ENCODE measurements at regions not wholly inside any gene's neighbourhood (a gene's known extent, or its start where the extent isn't known, plus 50 kb on each side); places are given as distances from the start of the nearest gene placed in this dataset.

- TF ChIP-seq, protein P1, sequence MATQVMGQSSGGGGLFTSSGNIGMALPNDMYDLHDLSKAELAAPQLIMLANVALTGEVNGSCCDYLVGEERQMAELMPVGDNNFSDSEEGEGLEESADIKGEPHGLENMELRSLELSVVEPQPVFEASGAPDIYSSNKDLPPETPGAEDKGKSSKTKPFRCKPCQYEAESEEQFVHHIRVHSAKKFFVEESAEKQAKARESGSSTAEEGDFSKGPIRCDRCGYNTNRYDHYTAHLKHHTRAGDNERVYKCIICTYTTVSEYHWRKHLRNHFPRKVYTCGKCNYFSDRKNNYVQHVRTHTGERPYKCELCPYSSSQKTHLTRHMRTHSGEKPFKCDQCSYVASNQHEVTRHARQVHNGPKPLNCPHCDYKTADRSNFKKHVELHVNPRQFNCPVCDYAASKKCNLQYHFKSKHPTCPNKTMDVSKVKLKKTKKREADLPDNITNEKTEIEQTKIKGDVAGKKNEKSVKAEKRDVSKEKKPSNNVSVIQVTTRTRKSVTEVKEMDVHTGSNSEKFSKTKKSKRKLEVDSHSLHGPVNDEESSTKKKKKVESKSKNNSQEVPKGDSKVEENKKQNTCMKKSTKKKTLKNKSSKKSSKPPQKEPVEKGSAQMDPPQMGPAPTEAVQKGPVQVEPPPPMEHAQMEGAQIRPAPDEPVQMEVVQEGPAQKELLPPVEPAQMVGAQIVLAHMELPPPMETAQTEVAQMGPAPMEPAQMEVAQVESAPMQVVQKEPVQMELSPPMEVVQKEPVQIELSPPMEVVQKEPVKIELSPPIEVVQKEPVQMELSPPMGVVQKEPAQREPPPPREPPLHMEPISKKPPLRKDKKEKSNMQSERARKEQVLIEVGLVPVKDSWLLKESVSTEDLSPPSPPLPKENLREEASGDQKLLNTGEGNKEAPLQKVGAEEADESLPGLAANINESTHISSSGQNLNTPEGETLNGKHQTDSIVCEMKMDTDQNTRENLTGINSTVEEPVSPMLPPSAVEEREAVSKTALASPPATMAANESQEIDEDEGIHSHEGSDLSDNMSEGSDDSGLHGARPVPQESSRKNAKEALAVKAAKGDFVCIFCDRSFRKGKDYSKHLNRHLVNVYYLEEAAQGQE (IDR thresholded peaks at IDR 0.05; ENCODE audit: low read depth, low read length) = no peak
- TF ChIP-seq JUNB (IDR thresholded peaks at IDR 0.05) (peak; percentile 83), TARDBP (IDR thresholded peaks at IDR 0.05; ENCODE audit: borderline replicate concordance) (no peak), CBX3 (IDR thresholded peaks at IDR 0.05; ENCODE audit: borderline replicate concordance, low read depth) (no peak), NR2F1 (conservative IDR thresholded peaks at IDR 0.05) (0 out of 2 replicates have a peak, but pooled peaks have one; percentile 26), SMAD5 (IDR thresholded peaks at IDR 0.05; ENCODE audit: low read depth) (no peak), FOS (IDR thresholded peaks at IDR 0.05; ENCODE audit: borderline replicate concordance, extremely low read depth, insufficient read length) (no peak), NFYB (IDR thresholded peaks at IDR 0.05; ENCODE audit: insufficient read depth, low read depth, low read length) (no peak), ZNF384 (IDR thresholded peaks at IDR 0.05; ENCODE audit: borderline replicate concordance, low read depth, low read length) (no peak), MTA3 (IDR thresholded peaks at IDR 0.05; ENCODE audit: borderline replicate concordance, low read length) (no peak), GABPA (IDR thresholded peaks at IDR 0.05; ENCODE audit: low read depth) (peak; percentile 44; the same call in 1 of the 2 replicates), HDAC2 (IDR thresholded peaks at IDR 0.05) (no peak), IKZF1 (conservative IDR thresholded peaks at IDR 0.05) (peak; percentile 82), RUNX3 (IDR thresholded peaks at IDR 0.05; ENCODE audit: low read length) (peak; percentile 84), BACH1 (IDR thresholded peaks at IDR 0.05; ENCODE audit: borderline replicate concordance) (peak; percentile 42; the same call in 1 of the 2 replicates), ZBTB40 (IDR thresholded peaks at IDR 0.05; ENCODE audit: borderline replicate concordance) (no peak), PAX8 (IDR thresholded peaks at IDR 0.05) (no peak), LARP7 (IDR thresholded peaks at IDR 0.05) (no peak), PAX5 (IDR thresholded peaks at IDR 0.05; ENCODE audit: borderline replicate concordance, low read depth, low read length) (0 out of 2 replicates have a peak, but pooled peaks have one; percentile 15), WRNIP1 (IDR thresholded peaks at IDR 0.05; ENCODE audit: borderline replicate concordance, low read depth, low read length) (no peak)
- TF ChIP-seq, protein P2, sequence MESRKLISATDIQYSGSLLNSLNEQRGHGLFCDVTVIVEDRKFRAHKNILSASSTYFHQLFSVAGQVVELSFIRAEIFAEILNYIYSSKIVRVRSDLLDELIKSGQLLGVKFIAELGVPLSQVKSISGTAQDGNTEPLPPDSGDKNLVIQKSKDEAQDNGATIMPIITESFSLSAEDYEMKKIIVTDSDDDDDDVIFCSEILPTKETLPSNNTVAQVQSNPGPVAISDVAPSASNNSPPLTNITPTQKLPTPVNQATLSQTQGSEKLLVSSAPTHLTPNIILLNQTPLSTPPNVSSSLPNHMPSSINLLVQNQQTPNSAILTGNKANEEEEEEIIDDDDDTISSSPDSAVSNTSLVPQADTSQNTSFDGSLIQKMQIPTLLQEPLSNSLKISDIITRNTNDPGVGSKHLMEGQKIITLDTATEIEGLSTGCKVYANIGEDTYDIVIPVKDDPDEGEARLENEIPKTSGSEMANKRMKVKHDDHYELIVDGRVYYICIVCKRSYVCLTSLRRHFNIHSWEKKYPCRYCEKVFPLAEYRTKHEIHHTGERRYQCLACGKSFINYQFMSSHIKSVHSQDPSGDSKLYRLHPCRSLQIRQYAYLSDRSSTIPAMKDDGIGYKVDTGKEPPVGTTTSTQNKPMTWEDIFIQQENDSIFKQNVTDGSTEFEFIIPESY (IDR thresholded peaks at IDR 0.05) = no peak
- TF ChIP-seq, protein P3, sequence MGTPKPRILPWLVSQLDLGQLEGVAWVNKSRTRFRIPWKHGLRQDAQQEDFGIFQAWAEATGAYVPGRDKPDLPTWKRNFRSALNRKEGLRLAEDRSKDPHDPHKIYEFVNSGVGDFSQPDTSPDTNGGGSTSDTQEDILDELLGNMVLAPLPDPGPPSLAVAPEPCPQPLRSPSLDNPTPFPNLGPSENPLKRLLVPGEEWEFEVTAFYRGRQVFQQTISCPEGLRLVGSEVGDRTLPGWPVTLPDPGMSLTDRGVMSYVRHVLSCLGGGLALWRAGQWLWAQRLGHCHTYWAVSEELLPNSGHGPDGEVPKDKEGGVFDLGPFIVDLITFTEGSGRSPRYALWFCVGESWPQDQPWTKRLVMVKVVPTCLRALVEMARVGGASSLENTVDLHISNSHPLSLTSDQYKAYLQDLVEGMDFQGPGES (IDR thresholded peaks at IDR 0.05) = no peak
Observed at GRCh38 chr9:78118742-78119473, 87.3 kb upstream of the GNAQ start (continued).
